Activated CD4-positive, alpha-beta T cell treated with anti-CD3 and anti-CD28 coated beads, Interleukin-2, amount 50 U/mL, for 1 hour (primary cell): ENCODE measurements at regions not wholly inside any gene's neighbourhood (a gene's known extent, or its start where the extent isn't known, plus 50 kb on each side); places are given as distances from the start of the nearest gene placed in this dataset.

Experiments used
- DNase-seq: peaks from one replicate; pipeline ENCODE4 v3.0.0-alpha.2; 2020

GRCh38 chr3:181860235-181860634 lies 148.5 kb downstream of the SOX2 start:
- DNase-seq = no peak

DNA sequence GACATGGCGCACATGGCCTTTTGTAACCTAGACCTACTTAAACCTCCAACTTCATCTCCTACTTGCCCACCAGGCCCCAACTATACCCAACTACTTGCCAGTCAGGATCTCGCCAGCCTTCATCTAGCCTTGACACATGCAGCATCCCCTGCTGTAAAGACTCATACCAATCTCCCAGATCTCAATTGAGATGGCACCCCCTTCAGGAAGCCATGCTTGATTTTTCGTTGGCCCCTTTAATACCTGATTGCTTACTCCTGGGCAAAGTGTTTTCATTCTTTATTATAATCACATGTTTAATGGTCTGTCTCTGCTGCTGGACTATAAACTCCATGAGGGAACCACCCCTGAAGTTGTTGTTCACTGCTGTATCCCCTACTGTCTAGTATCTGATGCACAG lies 150.8 kb downstream of the SOX2 start:
- no peak for DNase-seq

- no peak for DNase-seq
Measured at GRCh38 chr3:181868576-181869082, 156.9 kb downstream of the SOX2 start.

DNA sequence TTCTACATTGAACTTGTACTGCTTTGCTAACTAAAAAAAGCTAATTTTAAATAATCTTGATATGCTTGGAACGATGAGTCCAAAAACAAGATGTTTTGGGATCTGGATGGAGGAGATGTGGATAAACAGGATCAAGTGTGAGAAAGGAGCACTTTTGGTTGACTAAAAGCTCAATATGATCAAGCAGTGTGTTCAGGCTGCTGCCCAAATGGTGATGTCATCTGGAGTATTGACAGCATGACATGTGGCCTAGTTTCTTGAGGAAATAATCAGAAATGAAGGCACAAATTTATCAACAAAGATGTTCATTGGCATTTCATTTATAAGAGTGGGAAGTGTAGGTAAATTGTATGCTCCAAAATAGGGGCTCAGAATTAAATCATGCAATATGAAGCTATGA lies 161.2 kb downstream of the SOX2 start:
- no peak for DNase-seq

GRCh38 chr3:181879926-181880325 lies 168.2 kb downstream of the SOX2 start:
- no peak for DNase-seq

DNA sequence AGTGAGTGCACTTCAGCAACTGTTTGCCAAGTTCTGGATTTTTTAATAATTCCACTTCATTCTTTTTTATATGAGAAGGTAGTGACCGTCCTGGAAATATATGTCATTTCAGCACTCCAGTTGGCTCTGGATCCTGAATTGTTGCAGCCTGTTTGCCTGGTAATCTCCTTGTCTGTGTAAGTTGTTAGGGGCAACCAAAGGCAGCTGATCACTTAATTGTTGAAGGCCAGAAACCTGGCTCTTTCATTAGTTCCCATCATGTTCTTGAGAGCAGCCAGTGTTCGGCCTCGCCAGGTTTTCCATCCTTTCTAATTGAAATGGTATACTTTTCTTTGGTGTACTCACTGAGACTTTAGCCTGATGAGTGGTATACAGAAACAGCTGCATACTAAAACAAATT lies 168.6 kb downstream of the SOX2 start:
- no peak for DNase-seq

GRCh38 chr3:181881749-181882148 lies 170.0 kb downstream of the SOX2 start:
- DNase-seq = no peak

DNA sequence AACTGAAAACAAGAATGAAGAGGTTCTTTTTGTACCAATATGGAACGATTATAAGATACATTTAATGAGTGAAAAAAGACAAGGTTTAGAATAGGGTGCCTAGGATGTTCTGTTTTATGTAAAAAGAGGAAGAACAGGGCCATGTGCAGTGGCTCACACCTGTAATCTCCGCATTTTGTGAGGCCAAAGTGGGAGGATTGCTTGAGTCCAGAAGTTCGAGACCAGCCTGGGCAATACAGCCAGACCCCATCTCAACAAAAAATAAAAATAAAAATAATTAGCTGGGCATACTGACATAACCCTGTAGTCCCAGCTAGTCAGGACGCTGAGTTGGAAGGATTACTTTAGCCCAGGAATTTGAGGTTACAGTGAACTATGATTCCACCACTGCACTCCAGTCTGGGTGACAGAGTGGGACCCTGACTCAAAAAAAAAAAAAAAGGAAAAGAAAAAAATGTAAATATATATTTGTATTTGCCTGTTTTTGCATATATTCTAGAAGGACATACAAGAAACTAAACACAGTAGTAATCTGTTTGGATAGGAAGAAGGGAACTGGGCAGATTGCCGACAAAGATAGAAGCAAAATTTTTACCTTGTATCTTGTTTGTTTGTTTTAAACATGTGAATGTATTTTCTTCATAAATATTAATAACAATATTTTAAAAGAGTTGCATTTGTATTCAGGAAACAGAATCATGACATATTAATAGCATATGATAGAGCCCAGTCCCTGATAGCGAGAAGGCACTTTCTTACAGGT lies 174.3 kb downstream of the SOX2 start:
- no peak for DNase-seq

GRCh38 chr3:181886676-181887075 lies 175.0 kb downstream of the SOX2 start:
- no peak for DNase-seq

DNA sequence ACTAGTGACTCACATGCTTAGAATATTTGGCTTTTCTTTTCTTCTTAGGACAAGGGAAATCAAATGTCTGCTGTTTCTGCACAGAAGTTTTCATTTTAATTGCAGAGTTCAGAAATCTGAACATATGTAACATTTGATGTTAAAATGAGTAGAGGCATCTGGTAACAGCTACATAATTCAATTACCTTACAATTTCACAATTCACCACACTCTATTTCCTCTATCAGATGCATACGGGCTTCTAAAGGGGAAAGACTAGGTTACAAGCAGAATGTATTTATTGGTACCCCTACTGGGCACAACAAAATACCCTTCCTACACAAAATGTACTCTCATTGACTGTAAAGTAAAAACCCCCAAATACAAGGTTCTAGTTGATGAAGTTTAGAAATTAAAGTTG lies 176.0 kb downstream of the SOX2 start:
- no peak for DNase-seq

DNA sequence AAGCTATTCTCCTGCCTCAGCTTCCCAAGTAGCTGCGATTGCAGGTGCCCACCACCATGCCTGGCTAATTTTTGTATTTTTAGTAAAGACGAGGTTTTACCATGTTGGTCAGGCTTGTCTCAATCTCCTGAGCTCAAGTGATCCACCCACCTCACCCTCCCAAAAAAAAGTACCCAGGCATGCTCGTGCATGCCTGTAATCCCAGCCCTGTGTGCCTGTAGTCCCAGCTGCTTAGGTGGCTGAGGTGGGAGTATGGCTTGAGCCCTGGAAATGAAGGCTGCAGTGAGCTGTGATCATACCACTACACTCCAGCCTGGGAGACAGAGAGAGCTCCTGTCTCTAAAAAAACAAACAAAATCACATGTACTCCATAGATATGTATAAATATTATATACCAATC lies 176.5 kb downstream of the SOX2 start:
- DNase-seq = no peak

- DNase-seq = no peak
Measured at GRCh38 chr3:181892848-181893247, 181.1 kb downstream of the SOX2 start.

- DNase-seq = no peak
Measured at GRCh38 chr3:181896605-181897004, 184.9 kb downstream of the SOX2 start.

GRCh38 chr3:181899702-181900101 lies 188.0 kb downstream of the SOX2 start:
- DNase-seq = no peak

DNA sequence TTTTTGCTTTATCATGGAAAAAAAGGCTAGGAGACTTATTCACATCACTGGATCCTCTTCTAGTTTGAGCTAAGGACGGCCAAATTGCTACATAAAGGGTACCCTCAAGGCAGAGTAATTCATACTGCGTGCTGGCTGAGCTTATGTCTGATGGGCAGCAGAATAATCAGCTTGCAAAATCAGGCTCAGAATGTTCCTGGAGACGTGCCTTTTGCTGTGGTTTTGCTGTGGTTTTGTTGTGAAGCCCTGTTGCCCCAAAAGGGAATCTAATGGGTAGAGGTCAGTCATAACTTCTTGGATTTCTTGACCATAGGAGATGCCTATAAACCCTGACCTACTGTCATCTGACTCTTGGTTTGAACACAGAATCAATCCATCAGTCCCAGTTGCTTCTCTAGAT lies 189.9 kb downstream of the SOX2 start:
- no peak for DNase-seq

DNA sequence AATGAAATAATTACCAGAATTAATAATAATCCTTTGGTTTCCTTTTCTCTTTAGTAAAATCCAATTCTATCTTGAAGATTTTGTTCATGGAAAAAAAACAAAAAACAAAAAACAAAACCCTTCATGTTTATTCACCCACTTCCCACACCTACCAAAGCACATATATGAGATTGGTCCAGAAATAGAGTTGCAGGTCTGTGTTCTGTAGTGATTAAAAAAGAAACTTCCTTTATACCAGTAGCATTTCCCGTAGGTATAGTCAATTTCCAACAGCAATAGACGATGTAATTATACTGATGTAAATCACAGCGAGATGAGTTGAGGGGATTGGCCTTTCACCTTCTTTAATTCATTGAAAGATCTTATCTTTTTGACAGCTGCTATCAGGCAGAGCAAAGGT lies 194.6 kb downstream of the SOX2 start:
- DNase-seq = no peak

GRCh38 chr3:181909241-181909640 lies 197.5 kb downstream of the SOX2 start:
- no peak for DNase-seq

DNA sequence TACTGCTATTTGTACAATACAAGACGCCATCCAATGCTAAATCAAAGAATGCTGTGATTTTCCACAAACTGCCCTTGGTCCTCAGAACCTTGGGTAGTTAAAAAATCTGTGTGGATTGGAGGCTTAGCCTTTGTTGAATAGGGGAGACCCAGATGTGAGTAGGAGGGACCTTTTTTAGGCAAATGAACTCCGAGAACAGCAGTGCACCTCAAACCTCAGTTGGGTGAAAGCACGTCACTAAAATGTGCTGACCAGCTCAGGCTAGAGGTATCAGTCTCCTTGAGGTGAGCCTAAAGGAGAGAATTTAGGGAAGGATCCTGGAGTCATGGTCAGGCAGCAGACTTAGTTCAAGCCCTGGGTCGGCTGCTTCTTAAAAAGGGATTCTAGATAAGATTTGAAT lies 200.7 kb downstream of the SOX2 start:
- no peak for DNase-seq

- no peak for DNase-seq
Measured at GRCh38 chr3:181913254-181913653, 201.5 kb downstream of the SOX2 start.

GRCh38 chr3:181915551-181915950 lies 203.8 kb downstream of the SOX2 start:
- DNase-seq = no peak

DNA sequence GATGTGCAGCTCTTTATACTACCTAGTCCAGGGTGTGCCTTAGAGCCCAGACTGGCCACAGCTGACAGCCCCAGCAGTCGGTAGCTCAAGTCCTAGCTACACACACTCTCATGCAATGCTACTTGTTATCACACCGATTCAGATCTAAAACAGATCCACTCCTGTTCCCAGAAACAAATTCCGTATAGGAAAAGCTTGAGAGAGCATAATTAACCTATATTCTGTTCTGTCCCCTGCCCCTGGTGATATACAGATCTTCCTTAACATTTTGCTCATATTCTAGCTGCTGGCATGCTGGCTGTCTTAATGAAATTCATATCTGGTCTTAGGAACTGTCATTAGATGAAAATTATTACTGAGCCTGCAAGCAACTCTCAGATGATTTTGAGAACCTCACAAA lies 204.3 kb downstream of the SOX2 start:
- no peak for DNase-seq

- no peak for DNase-seq
Measured at GRCh38 chr3:181917027-181917426, 205.3 kb downstream of the SOX2 start.

DNA sequence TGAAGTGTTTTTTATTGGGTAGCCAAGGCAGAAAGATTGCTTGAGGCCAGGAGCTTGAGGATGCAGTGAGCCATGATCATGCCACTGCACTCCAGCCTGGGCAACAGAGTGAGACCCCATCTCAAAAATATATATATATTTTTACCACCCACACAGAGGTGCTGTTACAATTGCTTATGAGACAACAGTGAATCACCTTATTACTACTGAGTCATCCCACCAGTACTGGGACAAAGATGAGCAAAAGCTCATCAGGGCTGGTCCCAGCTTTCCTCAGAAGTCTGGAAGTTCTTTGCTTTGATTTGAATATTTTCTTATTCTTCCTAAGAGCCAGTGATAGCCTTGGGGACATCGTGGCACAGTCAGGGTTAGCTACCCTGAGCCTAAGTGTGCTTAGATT lies 207.7 kb downstream of the SOX2 start:
- DNase-seq = no peak

GRCh38 chr3:181920409-181920808 lies 208.7 kb downstream of the SOX2 start:
- no peak for DNase-seq

DNA sequence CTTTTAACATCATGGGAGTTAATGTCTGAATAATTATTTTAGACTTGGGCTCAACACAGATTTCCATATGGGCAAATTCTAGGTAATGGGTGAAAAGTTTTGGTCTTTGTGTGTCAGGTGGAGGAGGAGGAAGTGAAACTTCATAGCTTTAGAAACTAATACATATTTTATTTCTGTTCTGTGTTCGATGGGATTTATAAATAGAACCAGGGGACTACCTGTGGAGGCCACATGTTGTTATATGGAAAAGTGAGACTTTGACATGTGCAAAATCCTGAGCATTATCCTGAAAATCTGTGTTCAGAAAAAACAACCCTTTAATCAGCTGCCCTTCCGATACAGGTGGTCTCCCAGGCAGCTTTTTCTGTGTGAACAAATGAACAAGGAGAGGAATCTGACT lies 209.5 kb downstream of the SOX2 start:
- DNase-seq = no peak
